Activated CD4-positive, alpha-beta T cell treated with anti-CD3 and anti-CD28 coated beads, Interleukin-10, Interleukin-2, amounts not matched to agents 100 ng/mL and 50 ng/mL, durations not matched to agents 16 hours and 8 hours (primary cell): ENCODE measurements at regions not wholly inside any gene's neighbourhood (a gene's known extent, or its start where the extent isn't known, plus 50 kb on each side); places are given as distances from the start of the nearest gene placed in this dataset.
A peak's percentile ranks its signal among the peaks of the same experiment; 100 is the strongest.

ENCODE experiments used
- DNase-seq: peaks from one replicate; pipeline ENCODE4 v3.0.0-alpha.2; 2020

DNA sequence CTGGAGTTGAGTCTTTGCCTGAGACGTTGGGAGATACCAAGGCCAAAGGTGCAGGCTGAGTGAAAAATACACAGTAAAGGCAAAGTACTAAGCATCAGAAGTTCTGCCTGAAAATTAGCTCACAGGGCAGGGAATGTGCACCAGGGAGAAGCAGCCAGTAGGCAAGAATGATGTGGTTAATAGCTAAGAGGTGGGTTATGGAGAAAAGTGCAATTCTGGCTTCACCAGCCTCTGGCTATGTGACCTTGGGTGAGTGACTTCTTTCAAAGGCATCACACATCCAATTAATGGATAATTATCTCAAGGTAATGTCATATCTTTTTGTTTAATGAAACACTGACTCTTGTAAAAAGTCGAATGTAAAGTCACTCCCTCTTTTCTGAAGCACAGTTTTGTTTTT is 230.7 kb upstream of the FGGY start:
- DNase-seq, result no peak

DNA sequence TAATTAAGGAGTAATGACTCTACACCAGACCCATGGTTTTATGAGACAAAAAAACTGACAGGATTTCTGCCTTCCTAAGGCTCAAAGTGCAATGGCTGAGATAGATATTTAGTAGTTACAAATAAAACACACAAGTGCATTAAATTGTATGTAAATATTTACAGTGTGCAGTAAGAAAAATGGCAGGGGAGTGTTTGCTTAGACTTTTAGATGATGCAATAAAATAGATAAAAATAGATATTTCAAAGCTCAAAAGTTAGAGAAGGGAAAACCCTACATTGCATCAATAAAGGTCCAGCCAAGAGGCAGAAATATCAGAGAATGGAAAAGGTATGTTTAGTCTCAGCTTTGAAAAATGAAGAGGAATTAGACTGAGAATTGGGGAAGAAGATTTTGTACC is 226.3 kb upstream of the FGGY start:
- no peak for DNase-seq

DNA sequence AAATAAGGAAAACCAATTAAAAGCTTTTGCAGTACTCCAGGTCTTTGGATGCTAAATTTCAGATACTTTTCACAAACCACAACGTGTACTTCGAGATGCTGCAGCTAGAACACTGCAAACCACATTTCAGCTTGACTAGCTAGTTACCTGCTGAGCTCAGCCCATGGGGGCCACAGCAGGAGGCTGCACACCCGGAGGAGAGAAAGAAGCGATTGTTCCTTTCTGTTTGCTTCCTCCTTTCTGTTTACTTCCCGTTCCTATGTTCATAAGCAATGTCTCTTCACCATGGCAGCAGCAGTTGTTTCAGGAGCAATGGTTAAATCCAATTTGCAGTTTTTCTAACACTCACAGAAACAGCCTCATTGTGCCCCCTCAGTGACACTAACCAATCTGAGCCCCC is 225.6 kb upstream of the FGGY start:
- DNase-seq, result no peak

DNA sequence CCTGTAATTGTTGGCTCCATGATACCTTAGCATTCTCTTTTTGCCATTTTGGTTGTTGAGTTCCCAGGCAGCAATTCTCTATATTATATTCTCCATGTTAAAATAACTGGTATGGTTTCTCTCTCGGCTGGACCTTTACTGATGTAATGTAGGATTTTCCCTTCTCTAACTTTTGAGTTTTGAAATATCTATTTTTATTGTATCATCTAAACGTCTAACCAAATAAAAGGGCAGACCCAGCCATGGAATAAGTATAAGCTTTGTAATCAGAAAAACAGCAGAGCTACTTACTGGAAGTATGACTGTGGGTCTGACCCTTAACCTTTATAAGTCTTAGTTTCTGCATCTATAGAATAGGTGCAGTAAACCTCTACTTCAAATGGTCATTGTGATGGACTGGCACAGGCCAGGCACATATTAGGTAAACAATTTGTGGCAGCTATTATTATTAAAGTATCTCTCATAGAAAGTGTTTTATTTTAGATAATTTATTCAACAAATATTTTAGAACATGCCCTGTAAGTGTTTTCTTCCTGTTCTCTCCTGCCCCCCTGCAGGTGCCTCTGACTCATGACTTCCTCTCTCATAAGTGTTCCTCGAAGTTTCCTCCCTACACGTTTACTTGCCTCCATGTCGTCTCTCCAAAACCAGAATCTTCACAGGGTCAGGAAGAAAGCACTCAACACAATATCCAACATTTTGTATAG is 224.9 kb upstream of the FGGY start:
- peak; percentile 26 for DNase-seq

DNA sequence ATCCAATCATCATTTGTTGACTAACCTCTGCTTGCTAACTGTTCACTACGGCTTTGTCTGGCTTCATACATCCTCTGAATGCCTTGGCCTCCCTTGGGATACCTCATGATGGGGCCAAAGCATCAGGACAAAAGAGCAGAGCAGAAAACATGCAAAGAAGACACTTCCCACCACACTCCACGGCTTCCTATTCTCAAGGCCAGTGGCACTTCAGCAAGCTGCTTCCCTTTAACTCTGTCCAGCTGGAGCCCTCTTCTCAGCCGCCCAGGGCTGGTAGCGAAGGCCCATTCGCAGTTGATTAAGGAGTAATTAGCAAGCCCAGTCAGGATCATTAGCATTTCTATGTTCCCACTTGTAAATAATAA is 224.3 kb upstream of the FGGY start:
- no peak for DNase-seq

DNA sequence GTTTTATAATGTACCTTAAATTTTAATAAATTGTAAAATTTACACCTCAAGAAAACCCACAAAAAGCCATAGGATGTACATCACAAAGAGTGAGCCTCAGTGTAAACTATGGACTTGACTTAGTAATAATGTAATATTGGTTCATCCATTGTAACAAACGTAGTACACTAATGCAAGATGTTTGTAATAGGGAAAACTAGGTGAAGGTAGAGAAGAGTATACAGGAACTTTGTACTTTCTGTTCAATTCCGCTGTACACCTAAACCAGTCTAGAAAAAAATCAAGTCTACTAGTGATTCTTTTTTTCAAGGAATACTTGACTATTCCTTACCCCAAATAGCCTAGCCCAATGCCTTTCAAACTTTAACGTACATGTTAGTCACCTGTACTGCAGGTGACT is 222.3 kb upstream of the FGGY start:
- DNase-seq, result no peak

DNA sequence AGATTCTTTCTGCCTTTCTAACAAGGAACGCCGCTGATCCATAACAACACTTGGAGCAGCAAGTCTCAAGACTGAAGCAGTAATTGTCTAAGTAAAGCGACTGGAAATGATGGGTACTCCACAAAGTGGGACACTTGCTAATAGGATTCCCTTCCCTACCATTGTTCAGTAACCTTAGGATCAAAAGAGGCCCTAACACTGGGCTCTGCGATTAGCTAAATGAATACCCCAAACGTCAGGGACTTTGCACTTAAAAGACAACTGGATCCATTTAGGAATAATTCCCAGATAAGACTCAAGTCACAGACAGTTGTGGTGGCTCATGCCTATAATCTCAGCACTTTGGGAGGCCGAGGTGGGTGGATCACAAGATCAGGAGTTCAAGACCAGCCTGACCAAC is 221.9 kb upstream of the FGGY start:
- no peak for DNase-seq

DNA sequence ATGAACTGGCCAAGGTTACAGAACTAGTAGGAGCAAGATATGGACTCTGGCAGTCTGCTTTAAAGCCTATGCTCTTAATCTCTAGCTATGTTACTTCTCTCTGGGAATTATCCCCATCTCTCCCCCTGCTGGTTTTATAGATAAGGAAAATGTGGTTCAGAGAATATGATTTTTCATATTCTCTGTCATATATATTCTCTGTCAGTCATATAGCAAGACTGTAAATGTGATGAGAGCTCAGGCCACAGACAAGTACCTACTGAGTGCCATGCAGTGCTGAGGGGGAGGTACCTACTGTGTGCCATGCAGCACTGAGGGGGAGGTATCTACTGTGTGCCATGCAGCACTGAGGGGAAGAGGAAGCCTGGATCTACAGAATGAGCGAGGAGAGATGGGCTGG is 220.3 kb upstream of the FGGY start:
- DNase-seq, result no peak

DNA sequence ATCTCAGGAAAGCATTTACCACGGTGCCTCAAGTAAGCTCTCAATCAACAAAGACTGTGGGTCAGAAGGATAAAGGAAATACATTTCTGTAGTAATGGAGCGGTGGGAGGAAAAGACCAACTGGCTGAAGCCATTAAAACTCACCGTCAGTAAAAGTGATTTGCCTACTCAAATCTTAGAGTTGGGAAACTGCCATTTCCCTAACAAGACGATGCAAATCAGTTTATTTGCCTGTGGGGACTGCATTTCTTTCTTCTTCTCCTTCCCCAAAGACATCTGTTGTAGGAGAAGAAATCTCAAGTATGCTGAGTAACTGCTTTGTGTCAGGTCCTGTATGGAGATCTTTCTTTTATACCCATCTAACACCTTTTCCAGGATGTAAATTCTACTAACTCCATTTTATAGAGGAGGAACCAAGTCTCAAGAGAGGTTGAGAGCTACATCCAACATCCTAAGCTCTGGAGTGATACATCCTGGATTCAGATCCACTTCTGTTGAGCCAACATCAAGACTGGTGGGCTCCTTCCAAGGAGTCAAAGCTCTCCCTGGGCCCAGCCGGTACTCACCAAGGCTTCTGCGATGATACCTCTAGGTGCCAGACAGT is 219.3 kb upstream of the FGGY start:
- DNase-seq, result no peak

DNA sequence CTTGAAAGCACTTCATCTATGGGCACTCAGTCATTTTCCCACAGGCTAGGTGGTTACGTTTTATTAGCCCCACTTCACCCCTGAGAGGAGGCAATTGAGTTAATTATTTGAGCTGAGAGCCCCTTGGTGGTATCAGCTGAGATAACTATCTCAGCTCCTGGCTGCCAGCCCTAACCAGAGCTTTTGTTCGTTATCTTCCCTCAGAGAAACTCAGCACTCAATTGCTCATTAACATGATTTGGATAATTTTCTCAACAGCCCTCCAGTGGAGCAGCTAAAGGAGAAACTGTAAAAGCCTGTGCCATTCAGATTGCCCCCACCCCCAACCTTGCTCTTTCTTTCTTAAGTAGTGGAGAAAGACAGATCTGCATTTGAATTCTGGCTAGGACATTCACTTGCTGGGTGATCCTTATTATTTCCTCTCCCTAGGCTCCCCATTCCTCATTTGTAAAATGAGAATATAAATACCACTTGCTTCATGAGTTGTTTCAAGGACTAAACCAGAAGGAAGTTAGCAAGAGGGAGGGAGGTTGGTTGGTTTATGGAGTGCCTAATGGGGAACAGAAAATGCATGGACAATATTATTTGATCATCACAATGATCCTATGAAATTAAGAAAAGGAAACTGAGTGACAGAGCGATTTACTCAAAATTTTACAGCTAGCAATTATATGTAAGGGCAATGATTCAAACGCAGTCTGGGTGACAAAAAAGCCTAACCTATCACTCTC is 218.7 kb upstream of the FGGY start:
- DNase-seq, result no peak

DNA sequence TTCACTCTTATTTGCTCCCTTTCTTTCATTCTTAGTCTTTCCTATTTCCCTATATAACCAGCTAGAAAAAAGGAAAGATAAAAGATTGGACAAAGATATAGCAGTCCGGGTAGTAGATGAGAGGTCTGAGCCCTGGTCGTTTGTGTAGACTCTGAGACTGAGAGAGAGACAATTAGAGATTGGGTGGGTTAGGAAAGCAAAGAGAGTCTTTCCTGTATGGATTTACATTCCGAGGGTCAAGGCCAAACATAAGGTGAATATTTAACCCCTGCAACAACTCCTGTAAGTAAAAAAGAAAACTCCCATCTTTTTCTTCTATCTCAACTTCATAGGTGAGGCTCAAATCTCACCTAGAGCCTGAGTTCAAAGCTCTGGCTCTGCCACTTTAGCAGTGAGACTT is 218.0 kb upstream of the FGGY start:
- DNase-seq, result no peak

DNA sequence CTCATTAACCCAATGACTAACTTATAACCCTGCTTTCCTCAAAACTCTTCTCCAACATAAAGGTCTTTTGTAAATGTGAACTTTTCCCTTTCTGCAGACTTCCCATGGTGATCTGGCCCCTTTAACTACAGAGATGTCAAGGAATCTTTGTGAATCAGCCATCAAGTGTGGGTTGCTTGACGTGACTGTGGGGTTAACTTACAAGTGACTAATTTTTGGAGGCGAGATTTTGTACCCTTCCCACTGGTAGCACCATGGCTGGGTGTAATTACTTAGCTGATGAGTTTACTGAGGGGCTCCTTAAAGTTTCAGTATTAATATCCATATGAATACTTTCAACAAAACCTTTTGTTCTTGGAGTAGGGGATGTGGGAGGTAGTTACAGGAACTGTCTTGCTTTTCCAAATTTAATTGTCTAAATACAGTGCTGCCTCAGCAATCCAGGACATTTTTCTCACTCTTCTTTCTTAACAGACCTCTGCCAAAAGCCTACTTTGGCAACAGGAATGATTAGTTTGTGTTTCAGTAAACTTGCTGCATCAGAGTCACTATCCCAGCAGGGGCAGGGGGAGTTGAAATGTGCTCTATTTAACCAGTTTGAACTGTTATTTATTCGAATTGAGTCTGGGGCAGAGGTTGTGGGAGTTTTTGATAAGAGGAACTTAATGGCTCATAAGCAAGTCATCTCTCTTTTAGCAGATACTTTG is 217.3 kb upstream of the FGGY start:
- DNase-seq, result no peak

DNA sequence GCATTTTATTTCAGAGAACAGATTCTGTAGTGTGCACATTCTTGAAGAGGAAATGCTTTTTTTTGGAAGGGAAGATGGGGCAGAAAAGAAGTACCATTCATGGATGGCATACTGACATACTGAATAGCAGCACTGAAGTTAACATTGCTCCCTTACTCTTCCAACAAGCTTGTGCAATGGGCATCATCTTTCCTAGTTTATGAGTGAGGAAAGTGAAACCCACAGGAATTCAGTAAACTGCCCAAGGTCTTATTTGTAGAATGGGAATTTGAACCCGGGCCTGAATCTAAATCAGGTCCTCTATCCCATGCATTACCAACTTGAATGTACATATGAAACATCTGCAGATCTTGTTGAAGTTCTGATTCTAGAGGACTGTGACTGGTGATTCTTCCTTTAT is 215.7 kb upstream of the FGGY start:
- DNase-seq, result no peak

DNA sequence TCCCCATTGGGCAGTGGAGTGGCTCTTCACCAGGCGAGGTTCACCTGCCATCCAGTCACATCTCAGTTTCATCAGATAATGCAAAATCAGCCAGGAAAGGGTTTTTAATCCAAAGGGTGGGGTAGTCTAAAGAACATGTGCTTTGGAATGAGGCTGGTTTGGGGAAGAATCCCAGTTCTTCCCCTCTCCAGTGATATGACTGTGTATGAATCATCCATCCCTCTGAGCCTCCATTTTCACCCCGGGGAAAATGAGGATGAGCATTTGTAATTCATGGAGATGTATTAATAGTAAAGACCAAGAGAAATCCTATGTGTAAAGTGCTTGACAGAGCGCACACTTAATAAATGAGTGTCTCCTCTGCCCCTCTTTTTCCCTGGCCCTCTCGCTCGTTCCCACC is 215.1 kb upstream of the FGGY start:
- DNase-seq, result no peak

DNA sequence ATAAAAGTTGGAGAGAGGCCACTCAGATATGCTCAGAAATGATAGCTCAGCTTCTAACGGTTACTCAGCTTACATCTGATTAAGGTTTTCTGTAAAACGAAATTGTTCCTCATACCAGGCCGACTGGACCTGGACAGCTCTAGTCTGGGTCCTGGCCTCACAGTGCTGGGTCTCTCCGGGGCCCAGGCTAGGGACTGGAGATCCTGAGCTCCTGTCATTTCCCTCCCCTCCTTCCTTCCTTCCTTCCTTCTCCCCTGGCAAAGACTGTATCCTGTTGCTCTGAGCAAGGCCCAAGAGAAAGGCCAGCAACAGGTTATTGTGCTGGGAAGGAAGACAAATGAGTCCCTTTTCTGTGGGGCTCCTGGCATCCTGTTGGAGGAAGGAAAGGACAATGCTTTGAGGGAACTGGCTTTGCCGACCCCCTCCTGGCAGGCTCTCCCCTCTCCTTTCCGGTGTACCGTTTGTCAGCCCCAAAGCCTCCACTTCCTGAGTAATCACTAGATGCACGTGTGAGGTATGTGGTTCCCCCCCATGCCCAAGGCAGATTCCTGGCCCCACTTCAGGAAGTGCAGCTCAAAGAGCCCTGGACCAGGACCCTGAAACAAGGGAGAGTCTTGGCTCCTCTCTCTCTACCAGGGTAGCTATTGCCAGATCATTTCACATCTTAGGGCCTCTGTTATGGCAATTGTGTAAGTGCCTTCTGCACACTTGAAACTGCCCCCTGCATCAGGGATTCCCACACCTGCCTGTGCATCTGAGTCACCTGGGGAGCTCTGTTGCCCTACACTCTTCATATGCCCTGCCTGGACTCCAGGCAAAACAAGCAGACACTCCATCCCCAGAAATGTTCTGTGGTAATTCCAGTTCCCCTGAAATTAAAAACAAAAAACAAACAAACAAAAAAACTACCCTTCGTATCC is 212.7 kb upstream of the FGGY start:
- no peak for DNase-seq

DNA sequence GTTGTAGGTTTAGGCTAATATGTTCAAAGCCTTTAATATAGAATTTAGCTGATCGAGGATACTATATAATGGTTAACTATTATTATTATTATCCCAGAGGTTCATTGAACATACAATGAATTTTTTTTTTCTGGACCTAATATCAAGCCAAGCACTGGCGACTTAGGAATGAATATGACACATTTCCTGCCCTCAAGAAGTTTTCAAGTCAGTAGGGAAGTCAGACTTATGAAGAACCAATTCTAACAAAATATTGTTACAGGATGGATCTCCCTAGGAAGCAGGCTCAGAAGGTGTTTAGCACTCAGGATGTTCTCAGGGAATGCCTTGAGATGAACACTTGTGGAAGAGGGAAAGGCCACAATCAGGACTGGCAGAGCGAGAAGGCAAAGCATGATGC is 211.8 kb upstream of the FGGY start:
- no peak for DNase-seq

DNA sequence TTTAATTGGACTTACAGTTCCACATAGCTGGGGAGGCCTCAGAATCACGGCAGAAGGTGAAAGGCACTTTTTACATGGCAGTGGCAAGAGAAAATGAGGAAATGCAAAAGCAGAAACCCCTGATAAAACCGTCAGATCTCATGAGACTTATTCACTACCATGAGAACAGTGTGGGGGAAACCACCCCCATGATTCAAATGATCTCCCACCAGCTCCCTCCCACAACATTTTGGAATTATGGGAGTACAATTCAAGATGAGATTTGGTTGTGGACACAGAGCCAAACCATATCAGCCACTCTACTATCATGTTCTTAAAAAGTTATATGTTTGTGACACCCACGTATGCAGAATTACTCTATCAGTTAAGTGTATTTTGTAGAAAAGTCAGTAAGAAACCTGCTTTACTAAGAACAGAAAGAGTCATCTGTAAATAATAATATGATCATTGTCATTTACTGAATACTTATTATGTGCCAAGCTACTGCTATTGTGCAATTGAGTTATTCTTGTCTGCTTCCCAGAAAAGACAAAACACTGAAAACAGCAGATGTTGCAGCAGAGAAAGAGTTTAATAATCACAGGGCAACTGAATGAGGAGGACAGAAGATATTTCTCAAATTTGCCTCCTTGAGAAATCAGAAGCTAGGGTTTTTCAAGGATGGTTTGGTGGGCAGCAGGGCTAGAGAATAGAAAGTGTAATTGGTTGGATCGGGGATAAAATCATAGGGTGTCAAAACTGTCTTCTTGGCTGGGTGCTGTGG is 207.7 kb upstream of the FGGY start:
- no peak for DNase-seq

DNA sequence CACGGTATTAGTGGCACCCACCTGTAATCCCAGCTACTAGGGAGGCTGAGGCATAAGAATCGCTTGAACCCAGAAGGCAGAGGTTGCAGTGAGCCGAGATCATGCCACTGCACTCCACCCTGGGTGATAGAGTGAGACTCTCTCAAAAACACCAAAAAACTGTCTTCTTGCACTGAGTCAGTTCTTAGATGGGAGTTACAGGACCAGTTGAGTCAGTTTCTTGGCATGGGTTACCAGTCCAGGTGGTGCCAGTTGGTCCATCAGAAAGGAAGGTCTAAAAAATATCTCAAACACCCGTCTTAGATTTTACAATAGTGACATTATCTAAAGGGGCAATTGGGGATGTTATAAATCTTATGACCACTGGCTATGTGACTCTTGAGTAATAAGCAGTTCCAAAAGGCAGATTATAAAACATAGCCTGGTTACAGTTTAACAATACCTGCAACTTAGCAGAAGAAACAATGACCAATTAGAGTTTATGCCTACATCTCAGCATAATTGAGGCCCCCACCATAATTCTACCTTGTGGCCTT is 206.9 kb upstream of the FGGY start:
- DNase-seq, result no peak

DNA sequence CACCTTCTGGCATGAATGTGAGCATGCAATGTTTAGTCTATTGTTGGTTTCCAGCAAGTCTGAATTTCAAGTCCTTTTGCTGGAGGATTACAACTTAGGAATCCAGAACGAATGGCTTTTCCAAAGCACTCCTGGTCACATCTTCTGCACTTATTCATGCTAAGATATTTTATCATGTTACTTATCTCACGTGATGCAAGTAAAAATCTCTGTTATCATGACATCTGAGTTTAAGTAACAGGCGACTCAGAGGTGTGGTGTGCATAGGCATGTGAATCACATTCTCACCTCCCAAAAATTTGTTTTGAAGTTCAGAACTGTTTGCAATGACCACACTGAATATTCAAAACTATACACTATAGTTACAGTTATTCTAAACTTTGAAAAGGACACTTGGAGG is 204.8 kb upstream of the FGGY start:
- no peak for DNase-seq

DNA sequence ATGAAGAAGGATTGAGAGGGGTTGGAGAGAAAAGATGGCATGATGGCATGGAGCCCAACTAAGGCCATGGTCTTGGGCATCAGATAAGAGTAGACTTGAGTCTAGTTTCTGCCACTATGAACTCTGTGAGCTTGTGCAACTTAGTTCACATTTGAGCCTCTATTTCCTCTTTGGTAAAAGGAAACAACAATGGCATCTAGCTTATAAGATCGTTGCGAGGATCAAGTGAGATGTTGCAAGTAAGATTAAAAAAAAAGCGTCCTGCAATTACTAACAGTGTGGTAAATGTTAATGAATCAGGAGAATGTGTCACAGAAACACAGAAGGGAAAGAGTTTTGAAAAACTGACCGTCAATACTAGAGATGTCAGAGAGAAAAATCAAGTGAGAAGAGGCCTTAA is 202.9 kb upstream of the FGGY start:
- DNase-seq, result no peak

DNA sequence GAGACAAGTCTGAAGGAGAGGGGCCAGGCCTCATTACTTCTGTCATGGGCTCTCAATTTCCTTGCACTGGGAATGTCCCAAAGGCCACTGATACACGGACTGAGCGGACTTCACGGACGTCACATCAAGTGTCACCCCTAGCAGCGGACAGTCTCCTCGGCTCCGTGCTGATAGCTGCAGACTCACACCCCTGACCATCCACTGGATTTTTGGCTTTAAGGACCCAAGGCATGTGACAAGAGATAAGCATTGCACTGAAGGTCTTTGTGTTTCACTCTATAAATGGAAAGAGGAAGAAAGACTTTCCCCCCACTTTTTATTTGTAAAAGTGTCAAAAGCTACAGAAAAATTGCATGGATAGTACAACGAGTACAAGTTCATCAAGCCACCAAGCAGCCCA is 200.4 kb upstream of the FGGY start:
- DNase-seq, result no peak

DNA sequence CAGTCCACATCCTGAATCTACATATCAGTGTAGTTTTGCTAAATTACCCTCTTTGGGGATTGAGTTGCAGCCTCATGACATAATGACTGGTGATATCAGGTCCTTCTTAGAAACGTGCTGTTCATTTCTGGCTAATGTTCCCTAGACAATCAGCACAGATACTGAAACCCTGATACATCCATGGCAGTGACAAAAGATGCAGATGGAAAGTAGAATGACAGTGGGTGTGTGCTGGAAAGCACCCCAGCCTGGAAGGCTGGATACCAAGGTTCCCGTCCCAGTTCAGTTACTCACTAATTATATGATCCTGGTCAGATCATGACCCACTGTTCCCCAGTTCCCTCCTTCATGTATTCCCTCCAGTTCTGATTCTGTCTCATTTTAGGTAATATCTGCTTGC is 198.2 kb upstream of the FGGY start:
- no peak for DNase-seq
